ENCODE measurements at regions not wholly inside any gene's neighbourhood (a gene's known extent, or its start where the extent isn't known, plus 50 kb on each side); places are given as distances from the start of the nearest gene placed in this dataset.

DNA sequence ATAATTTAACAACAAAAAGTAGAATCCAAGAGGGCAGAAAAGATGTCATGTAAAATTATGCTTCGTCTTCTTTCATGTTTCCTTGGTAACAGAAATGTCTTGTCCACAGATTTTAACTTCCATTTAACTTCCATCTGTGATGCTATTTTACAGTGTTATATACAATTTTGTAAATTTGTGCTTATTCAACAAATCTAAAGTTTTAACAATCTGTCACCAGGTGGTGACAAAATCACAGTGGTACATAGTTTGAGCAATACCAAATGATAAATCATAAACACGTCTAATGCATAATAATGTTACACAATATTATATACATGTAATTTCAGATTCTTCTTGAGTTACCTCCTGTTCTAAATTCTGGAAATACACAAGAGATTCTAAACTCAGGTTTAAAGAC, 784.4 kb upstream of the CELF2 start:
- Histone ChIP-seq H3K4me3 (no peak overlapping the region), H3K27ac (no peak overlapping the region), H3K9me3 (no peaks in the 10 kb centered on the region), H3K27me3 (no peaks in the 10 kb centered on the region), H3K4me1 (no peaks in the 10 kb centered on the region), H3K36me3 (no peaks in the 10 kb centered on the region)
- intact Hi-C loops (cut with DNase I) = no loop called here
- no peak for ATAC-seq
- no peak for DNase-seq
- no peak for TF ChIP-seq CTCF (IDR thresholded peaks at IDR 0.05)
- FAIRE-seq = no peak
- WGBS, 2 donors = 39 to 54% methylated on average over 2 of the region's 2 CpGs

- no peaks in the 10 kb centered on the region for H3K4me1 ChIP-seq
- H3K9me3 ChIP-seq = no peaks in the 10 kb centered on the region
- no peak overlapping the region for H3K4me3 ChIP-seq
- H3K27ac ChIP-seq = no peak overlapping the region
- no peaks in the 10 kb centered on the region for H3K27me3 ChIP-seq
- 21 to 25% methylated on average over 3 of the region's 3 CpGs for WGBS, 2 donors
- no peak for FAIRE-seq
- DNase-seq = no peak
- ATAC-seq = no peak
- TF ChIP-seq CTCF (IDR thresholded peaks at IDR 0.05) = no peak
- intact Hi-C loops (cut with DNase I) = no loop called here
- H3K36me3 ChIP-seq = no peaks in the 10 kb centered on the region
Observed at GRCh38 chr10:10235003-10235402, 782.7 kb upstream of the CELF2 start.

- ATAC-seq (no peak), FAIRE-seq (no peak), DNase-seq (no peak)
- Histone ChIP-seq H3K4me3 (no peak overlapping the region), H3K4me1 (no peaks in the 10 kb centered on the region), H3K9me3 (peaks cover 0 to 3% (median 0%) of the 10 kb centered on the region in 4 donors), H3K36me3 (no peaks in the 10 kb centered on the region), H3K27me3 (no peaks in the 10 kb centered on the region), H3K27ac (no peak overlapping the region)
- intact Hi-C loops (cut with DNase I) = no loop called here
- TF ChIP-seq CTCF (IDR thresholded peaks at IDR 0.05) = no peak
- WGBS, 2 donors = 58 to 72% methylated on average over 6 of the region's 6 CpGs
Observed at GRCh38 chr10:10247585-10247984, 770.1 kb upstream of the CELF2 start.

GRCh38 chr10:10256860-10257259, 760.8 kb upstream of the CELF2 start:
- H3K9me3 ChIP-seq = no peaks in the 10 kb centered on the region
- H3K27ac ChIP-seq = no peak overlapping the region
- FAIRE-seq (no peak), ATAC-seq (no peak), DNase-seq (no peak)
- TF ChIP-seq CTCF (IDR thresholded peaks at IDR 0.05) = no peak
- H3K4me1 ChIP-seq = no peaks in the 10 kb centered on the region
- no peaks in the 10 kb centered on the region for H3K36me3 ChIP-seq
- H3K27me3 ChIP-seq = no peaks in the 10 kb centered on the region
- H3K4me3 ChIP-seq = no peak overlapping the region
- 44 to 48% methylated on average over 3 of the region's 3 CpGs for WGBS, 2 donors
- intact Hi-C loops (cut with DNase I) = no loop called here

- no peak for FAIRE-seq
- H3K4me1 ChIP-seq = no peaks in the 10 kb centered on the region
- H3K9me3 ChIP-seq = no peaks in the 10 kb centered on the region
- WGBS, 2 donors = 71 to 75% methylated on average over 4 of the region's 4 CpGs
- H3K4me3 ChIP-seq = no peak overlapping the region
- H3K36me3 ChIP-seq = no peaks in the 10 kb centered on the region
- intact Hi-C loops (cut with DNase I) = no loop called here
- peaks cover 0 to 4% (median 0%) of the 10 kb centered on the region in 4 donors for H3K27me3 ChIP-seq
- TF ChIP-seq CTCF (IDR thresholded peaks at IDR 0.05) = no peak
- DNase-seq = no peak
- H3K27ac ChIP-seq = no peak overlapping the region
- no peak for ATAC-seq
Observed at GRCh38 chr10:10259013-10259412, 758.7 kb upstream of the CELF2 start.
